Lung (tissue), 11 donors: ENCODE measurements at regions not wholly inside any gene's neighbourhood (a gene's known extent, or its start where the extent isn't known, plus 50 kb on each side); places are given as distances from the start of the nearest gene placed in this dataset.

Experiments used
- ATAC-seq: fragments of 200-7000 bp; cut with Tn5 transposase; one replicate; pipeline ENCODE4 v1.9.1; 2020; ENCODE audit warnings: moderate number of reproducible peaks; ENCODE audit not compliant: insufficient read depth, low FRiP score
- DNase-seq, 3 donors: peaks; one replicate each; pipeline ENCODE4 v3.0.0-alpha.2; 2013 to 2017
- H3K27ac ChIP-seq, 2 donors: one replicate each; pipeline ENCODE4 v1.5.1; 2013; ENCODE audit warnings: mild to moderate bottlenecking in 2 of 2, moderate library complexity in 2 of 2, control low read depth in 1 of 2, inconsistent platforms in 1 of 2, low read depth in 1 of 2, low read length in 1 of 2
- H3K27me3 ChIP-seq, 3 donors: one replicate each; pipeline ENCODE4 v1.5.1; 2013; ENCODE audit warnings: low read length in 2 of 3; ENCODE audit not compliant: control insufficient read depth in 3 of 3, insufficient read depth in 3 of 3
- H3K36me3 ChIP-seq, 4 donors: one replicate each; pipeline ENCODE4 v1.5.1; 2013; ENCODE audit warnings: low read length in 4 of 4, mild to moderate bottlenecking in 1 of 4, moderate library complexity in 1 of 4; ENCODE audit not compliant: control insufficient read depth in 4 of 4, insufficient read depth in 4 of 4
- H3K4me1 ChIP-seq, 5 donors: one replicate each; pipeline ENCODE4 v1.5.1; 2013; ENCODE audit warnings: low read length in 5 of 5, mild to moderate bottlenecking in 2 of 5, moderate library complexity in 1 of 5; ENCODE audit not compliant: control insufficient read depth in 5 of 5, insufficient read depth in 5 of 5
- H3K4me3 ChIP-seq: one replicate; pipeline ENCODE4 v1.5.1; 2013; ENCODE audit warnings: mild to moderate bottlenecking, control low read depth, moderate library complexity
- H3K9ac ChIP-seq, 2 donors: one replicate each; pipeline ENCODE4 v1.5.1; 2013; ENCODE audit warnings: low read length in 2 of 2, control low read depth in 1 of 2; ENCODE audit not compliant: insufficient read depth in 1 of 2
- H3K9me3 ChIP-seq, 4 donors: one replicate each; pipeline ENCODE4 v1.5.1; 2013; ENCODE audit warnings: low read length in 3 of 4, mild to moderate bottlenecking in 1 of 4, moderate library complexity in 1 of 4; ENCODE audit not compliant: control insufficient read depth in 4 of 4, insufficient read depth in 3 of 4
- WGBS, 2 donors: extraction: QIAGEN DNeasy Blood & Tissue Kit; methylation state at CpG; one replicate each; pipeline ENCODE4 v1.1.7; 2013; 5-methylcytosine and 5-hydroxymethylcytosine counted together
- TF ChIP-seq, protein P1 (sequence below): IDR thresholded peaks from 2 replicates; pipeline ENCODE4 v1.5.1; 2012; ENCODE audit warnings: mild to moderate bottlenecking; ENCODE audit errors: control extremely low read depth, extremely low read depth
- donor health status: control.
- donor health status: control.
- donor health status: Bipolar disorder and iron deficiency.
- donor health status: healthy.
- donor health status: DM: yes; HTN: yes; CAD: no.

- no peak overlapping the region for H3K4me3 ChIP-seq
- WGBS, 2 donors: 66 to 85% methylated on average over 4 of the region's 4 CpGs
- DNase-seq: no peak
- TF ChIP-seq, protein P1, sequence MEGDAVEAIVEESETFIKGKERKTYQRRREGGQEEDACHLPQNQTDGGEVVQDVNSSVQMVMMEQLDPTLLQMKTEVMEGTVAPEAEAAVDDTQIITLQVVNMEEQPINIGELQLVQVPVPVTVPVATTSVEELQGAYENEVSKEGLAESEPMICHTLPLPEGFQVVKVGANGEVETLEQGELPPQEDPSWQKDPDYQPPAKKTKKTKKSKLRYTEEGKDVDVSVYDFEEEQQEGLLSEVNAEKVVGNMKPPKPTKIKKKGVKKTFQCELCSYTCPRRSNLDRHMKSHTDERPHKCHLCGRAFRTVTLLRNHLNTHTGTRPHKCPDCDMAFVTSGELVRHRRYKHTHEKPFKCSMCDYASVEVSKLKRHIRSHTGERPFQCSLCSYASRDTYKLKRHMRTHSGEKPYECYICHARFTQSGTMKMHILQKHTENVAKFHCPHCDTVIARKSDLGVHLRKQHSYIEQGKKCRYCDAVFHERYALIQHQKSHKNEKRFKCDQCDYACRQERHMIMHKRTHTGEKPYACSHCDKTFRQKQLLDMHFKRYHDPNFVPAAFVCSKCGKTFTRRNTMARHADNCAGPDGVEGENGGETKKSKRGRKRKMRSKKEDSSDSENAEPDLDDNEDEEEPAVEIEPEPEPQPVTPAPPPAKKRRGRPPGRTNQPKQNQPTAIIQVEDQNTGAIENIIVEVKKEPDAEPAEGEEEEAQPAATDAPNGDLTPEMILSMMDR: no peak
- H3K4me1 ChIP-seq: no peaks in the 10 kb centered on the region
- peaks cover 0 to 4% (median under 1%) of the 10 kb centered on the region in 4 donors for H3K9me3 ChIP-seq
- ATAC-seq: no peak
- no peak overlapping the region for H3K9ac ChIP-seq
- H3K36me3 ChIP-seq: no peaks in the 10 kb centered on the region
- no peaks in the 10 kb centered on the region for H3K27me3 ChIP-seq
- no peak overlapping the region for H3K27ac ChIP-seq
Measured at GRCh38 chr17:53058031-53058430, 764.7 kb upstream of the KIF2B start.

DNA sequence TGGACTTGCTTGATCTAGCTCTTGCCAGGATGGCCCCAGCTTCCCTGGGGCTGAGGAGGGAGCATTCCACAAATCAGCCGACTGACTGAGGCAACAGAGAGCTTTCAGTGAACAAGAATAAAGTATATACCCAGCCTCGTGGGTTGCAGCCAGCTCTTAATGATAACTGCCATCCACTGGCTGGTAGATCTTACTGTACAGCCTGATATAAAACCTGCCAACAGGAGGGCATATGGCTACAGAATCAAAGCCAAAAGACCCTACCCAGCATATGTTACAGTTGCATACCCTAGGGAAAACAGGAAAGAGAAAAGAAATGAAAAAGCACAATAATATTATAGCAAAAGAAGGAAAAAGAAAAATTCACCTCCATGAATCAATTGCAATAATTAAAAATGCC lies 775.9 kb upstream of the KIF2B start:
- no peak overlapping the region for H3K9ac ChIP-seq
- no peak for DNase-seq
- H3K36me3 ChIP-seq: no peaks in the 10 kb centered on the region
- H3K4me3 ChIP-seq: no peak overlapping the region
- TF ChIP-seq, protein P1: no peak
- 64 to 82% methylated on average over 2 of the region's 2 CpGs for WGBS, 2 donors
- ATAC-seq: no peak
- H3K4me1 ChIP-seq: no peaks in the 10 kb centered on the region
- H3K27me3 ChIP-seq: no peaks in the 10 kb centered on the region
- H3K9me3 ChIP-seq: peaks cover 0 to 8% (median 4%) of the 10 kb centered on the region in 4 donors
- no peak overlapping the region for H3K27ac ChIP-seq

GRCh38 chr17:53039981-53040380 lies 782.7 kb upstream of the KIF2B start:
- DNase-seq (no peak), ATAC-seq (no peak)
- no peaks in the 10 kb centered on the region for H3K4me1 ChIP-seq
- H3K4me3 ChIP-seq: no peak overlapping the region
- H3K27ac ChIP-seq: no peak overlapping the region
- no peaks in the 10 kb centered on the region for H3K36me3 ChIP-seq
- H3K9me3 ChIP-seq: peaks cover 0 to 9% (median 2%) of the 10 kb centered on the region in 4 donors
- H3K27me3 ChIP-seq: no peaks in the 10 kb centered on the region
- TF ChIP-seq, protein P1: no peak
- no peak overlapping the region for H3K9ac ChIP-seq

DNA sequence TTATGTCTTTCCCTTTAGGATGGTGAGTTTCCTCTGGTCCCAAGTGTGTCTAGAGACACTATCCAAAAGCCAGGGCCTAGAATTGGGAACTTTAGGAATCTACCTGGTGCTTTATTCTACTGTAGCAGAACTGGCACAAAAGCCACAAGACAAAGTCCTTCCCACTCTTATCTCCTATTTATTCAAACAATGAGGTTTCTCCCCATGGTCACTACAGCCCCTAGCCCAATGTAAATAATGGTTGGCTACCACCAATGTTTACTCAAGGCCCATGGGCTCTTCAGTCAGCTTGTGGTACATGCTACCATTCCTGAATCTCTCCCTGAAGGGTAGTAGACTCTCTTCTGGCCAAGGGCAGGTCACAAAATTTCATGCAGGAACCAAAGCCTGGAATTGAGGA lies 789.4 kb upstream of the KIF2B start:
- Histone ChIP-seq H3K27me3 (no peaks in the 10 kb centered on the region), H3K9me3 (peaks cover 0 to 4% (median 0%) of the 10 kb centered on the region in 4 donors), H3K4me1 (no peaks in the 10 kb centered on the region), H3K36me3 (no peaks in the 10 kb centered on the region), H3K4me3 (no peak overlapping the region), H3K9ac (no peak overlapping the region), H3K27ac (no peak overlapping the region)
- TF ChIP-seq, protein P1: no peak
- DNase-seq (no peak), ATAC-seq (no peak)
